ENCODE measurements at regions not wholly inside any gene's neighbourhood (a gene's known extent, or its start where the extent isn't known, plus 50 kb on each side); places are given as distances from the start of the nearest gene placed in this dataset.

- no peak for TF ChIP-seq CTCF (IDR thresholded peaks at IDR 0.05; ENCODE audit: low read depth, low read length)
- no peak for TF ChIP-seq EZH2phosphoT487 (IDR thresholded peaks at IDR 0.05; ENCODE audit: low read depth)
Observed at GRCh38 chr9:120286530-120286929, 293.4 kb downstream of the CDK5RAP2 start.

Measured in OCI-LY3 (cell line).